ENCODE measurements at regions not wholly inside any gene's neighbourhood (a gene's known extent, or its start where the extent isn't known, plus 50 kb on each side); places are given as distances from the start of the nearest gene placed in this dataset.

DNA sequence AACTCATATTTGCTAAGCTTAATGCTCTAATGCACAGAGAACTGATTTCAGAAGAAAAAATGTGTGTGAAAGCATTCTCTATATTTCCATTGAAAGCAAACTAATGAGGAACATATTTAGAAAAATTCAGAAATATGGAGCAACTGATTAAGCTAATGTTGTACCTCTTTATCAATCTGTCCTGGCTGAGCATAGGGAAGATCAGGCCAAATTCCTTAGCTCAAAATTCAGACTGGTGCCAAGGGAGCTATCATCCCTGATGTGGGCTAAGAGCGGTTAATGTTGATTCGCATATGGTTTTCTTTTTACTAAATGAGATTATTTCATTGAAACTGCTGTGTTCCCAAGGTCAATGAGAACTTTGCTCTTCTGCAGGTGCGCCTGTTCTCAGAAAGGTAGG is 93.9 kb upstream of the HS3ST5 start:
- no peak for DNase-seq (ENCODE audit: low spot score)

DNA sequence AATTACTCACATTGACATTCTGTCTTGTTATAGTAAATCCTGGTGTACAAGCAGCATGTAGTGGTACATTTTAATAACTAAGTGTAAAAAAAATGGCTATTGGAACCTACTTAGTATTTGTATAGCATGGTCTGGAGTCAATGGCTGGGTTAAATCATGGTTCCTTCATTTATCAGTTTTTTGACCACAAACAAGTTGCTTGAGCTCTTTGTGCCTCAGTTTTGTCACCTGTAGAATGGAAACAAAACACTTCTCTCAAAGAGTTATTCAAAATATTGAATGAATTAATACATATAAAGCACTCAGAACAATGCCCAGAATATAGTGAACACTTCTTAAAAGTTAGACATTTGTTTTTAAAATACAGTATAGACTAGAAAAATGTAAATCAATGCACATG is 93.2 kb upstream of the HS3ST5 start:
- DNase-seq (ENCODE audit: low spot score): no peak

DNA sequence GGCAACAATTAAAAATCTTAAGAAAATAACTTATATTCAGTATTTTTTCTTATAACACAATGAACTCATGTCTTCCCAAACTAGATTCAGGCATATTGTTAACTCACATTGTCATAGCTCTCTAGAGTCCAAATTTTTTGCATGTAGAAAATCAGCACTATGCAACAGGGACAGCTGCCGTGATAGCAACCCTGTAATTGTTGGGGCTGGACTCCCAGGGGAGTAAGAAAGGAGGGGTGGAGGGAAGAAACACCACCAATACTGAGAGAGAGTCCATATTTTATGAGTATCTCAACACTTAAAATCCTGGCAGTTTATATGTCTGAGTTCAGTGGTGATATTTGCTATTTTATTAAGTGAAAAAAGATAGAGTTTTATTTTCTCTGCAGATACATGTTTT is 89.6 kb upstream of the HS3ST5 start:
- no peak for DNase-seq (ENCODE audit: low spot score)

DNA sequence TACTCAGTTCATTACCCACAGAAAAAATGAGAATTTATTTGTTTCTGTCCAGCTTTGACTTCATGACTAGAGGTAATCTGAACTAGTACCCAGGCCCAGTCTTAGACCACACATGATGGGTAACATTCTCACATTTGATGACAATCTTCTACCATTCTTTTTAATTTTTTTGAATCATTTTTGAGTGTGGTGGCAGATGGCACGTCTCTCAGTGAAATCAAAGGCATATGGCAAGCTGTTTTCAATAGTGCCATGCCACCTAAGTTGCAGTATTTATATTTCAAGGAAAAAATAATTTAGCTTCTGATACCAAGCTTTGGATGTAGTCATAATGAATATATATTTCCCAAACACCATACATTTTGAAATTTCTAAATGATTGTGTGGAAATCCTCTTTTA is 88.8 kb upstream of the HS3ST5 start:
- no peak for DNase-seq (ENCODE audit: low spot score)

DNA sequence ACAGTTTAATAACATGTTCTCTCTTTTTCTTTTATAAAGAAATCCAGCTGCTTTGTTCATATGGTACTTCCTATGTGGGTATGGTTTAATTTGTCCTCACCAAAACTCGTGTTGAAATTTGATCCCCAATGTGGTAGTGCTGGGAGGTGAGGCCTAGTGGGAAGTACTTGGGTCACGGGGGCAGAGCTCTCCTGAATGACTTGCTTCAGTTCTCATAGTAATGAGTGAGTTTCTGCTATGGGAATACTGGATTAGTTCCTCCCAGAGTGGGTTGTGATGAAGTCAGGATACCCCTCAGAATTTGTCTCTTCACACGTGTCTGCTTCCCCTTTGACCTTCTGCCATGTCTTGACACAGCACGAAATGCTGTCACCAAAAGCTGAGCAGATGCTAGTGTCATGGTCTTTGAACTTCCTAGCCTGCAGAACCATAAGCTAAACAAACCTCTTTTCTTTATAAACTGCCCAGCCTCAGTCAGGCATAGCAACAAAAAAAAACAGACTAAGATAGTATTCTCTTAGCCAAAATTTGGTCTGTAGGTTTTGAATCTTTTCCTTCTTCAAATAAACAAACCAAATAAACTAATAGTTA is 87.8 kb upstream of the HS3ST5 start:
- no peak for DNase-seq (ENCODE audit: low spot score)

DNA sequence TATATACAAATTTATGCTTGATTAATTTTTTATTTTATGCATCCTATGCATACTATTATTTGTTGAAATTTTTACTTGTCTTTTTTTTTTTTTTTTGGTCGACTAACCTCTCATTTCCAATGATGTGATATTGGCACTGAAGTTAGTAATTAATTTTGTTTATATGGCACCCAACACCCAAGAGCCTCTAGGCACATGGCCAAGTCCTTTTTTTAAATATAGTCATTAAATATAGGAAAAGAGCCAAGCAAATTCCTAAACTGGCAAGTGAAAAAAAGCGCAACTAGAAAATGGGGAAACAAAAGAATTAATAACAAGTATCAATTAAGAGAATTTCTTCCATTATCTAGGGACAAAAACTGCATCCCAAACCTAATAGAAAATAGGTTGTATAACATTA is 85.5 kb upstream of the HS3ST5 start:
- no peak for DNase-seq (ENCODE audit: low spot score)

DNA sequence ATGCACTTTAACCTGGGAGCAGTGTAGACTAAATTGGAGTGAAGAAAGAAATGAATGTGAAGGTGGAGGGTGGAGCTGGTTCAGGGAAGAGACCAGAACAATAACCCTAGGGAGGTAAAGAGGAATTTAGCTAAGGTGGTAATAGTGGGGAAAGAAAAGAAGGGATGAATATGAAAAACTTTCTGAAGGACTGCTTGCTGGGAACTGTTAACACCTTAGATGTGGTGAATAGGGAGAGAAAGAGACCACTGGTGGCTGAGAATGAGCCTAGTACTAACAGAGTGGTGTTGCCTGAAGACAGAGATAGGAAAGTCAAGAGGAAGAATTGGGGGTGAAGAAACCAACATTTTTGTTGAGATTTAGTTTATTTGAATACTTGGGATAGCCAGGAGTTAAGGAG is 78.4 kb upstream of the HS3ST5 start:
- no peak for DNase-seq (ENCODE audit: low spot score)

DNA sequence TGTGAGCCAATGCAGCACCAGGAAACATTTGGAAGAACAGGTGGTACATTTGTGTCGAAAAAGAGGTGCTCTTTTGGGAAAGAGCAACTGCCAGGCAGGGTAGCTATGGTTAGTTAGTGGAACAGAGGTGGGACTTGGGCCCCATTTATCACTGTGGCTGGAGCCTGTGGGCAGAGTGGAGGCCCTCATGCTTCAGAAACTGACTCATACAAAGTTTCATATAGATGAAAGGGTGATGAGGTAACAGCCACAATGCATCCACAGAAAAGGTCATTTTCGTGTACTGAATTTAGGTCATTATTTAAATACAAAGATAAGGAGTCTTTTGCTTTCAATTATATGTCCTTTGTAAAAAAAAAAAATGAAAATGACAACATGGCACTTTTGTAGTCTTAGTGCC is 76.4 kb upstream of the HS3ST5 start:
- no peak for DNase-seq (ENCODE audit: low spot score)

DNA sequence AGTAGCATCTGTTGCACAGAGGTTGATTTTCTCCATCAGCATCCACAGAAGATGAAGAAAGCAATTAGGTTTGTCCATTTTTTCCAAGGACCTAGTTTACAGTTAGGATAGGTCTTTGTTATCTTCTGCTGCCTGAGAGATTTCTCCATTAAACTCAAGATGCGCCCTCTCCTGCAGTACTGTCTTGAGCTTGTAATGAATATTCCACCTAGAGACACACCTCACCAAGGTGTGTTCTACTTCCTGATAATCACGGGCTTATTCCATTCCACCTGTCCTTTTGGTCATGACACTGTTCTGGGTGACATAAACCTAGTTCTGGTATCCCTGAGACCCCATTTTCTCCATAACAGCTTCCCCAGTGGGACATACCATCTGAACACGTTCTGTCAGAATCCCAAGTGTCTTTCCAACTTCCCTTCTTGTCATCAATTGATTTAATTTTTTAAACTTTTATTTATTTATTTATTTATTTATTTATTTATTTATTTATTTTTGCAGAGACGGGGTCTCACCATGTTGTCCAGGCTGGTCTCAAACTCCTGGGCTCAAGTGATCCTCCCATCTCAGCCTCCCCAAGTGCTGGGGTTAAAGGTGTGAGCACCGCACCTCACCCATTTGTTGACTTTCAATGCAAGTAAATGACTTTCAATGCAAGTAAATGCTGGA is 75.6 kb upstream of the HS3ST5 start:
- DNase-seq (ENCODE audit: low spot score): no peak

DNA sequence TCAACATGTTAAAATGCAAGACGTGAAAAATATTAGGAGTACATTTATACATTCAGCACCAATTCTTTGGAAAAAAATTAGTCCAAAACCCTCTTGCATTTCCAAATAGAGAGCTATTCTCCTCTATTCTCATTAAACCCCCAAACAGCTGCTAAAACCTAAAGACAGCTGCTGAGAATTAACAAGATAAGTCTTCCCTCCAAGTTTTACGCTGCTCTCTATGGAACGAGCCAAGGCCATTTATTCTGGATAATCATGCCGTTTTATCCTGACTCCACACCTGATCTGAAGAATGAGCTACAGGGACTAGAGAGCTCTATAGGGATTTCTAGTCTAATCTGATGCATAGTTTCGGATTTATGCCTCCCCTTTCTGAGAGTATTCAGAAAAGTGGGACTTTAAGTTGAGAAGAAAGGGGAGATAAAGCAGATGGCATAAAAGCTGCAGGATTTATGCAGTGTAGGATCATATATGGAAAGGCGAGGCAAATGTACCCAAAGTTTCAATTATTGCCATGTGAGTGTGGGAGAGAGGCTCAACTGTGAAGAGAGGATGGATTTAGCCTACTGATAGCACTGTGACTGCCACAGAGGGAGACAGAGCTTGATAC is 64.7 kb upstream of the HS3ST5 start:
- no peak for DNase-seq (ENCODE audit: low spot score)

DNA sequence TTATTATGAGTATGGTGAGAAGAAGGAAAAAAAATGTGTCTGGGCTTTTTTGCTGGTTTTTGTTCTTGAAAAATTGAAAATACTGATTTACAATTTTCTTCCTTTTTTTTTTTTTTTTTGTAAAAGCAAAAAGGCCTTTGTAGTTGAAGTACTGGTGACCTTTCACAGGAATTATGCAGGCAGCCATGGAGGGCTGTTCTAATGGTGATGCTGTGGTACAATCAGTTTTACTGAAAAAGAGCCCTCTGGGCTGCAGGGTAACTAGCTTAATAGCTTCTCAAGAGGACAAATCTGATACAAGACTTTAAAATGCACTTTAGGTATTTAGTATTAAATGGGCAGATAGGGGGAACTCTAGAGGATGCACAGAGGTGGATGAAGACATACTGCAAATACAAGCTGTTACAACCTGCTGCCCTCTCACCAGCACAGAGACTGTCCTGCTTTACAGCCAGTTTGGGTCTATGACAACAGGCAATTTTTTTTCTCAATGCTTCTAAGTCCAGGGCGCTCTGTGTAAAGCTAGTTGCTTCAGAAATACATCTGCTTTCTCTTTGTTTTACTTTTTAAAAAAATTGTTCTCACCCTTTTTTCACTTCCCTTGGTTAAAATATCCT is 61.6 kb upstream of the HS3ST5 start:
- no peak for DNase-seq (ENCODE audit: low spot score)

DNA sequence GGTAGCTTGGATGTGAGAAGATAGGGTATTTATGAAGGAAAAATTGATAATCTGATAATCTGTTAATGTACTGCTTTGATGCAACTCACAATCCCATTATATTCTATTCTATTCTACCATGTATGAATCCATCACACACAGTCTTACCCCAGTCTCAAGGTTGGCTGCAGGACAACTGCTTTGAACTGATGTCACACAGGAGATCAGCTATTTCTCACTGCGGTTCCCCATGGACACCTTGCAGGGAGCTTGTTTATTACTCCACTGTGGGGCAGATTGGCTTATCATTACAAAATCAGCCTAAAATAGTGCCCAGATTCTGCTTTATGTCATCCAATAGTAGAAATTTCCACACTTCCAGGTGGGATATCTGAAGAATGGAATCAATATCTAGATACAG is 61.0 kb upstream of the HS3ST5 start:
- no peak for DNase-seq (ENCODE audit: low spot score)

DNA sequence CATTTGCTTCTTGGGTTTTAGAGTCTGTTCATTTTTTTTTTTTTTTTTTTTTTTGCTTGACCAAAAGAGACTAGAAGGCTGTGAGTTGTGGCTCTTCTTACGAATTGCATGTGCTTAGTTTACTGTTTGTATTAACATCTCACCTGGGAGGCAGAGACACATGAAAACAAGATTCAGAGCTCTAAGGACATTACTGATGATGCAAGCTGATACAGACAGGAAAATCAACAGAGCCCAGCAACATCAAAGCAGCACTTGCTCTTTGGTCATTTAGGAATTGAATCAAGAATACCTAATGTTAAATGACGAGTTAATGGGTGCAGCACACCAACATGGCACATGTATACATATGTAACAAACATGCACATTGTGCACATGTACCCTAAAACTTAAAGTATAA is 55.7 kb upstream of the HS3ST5 start:
- no peak for DNase-seq (ENCODE audit: low spot score)

Measured in ureter (tissue), 1 donor.